ENCODE measurements at regions not wholly inside any gene's neighbourhood (a gene's known extent, or its start where the extent isn't known, plus 50 kb on each side); places are given as distances from the start of the nearest gene placed in this dataset.

- DNase-seq (ENCODE audit: low spot score), result no peak
Observed at GRCh38 chrY:15404551-15404950, 880.2 kb downstream of the NLGN4Y start.

- no peak for DNase-seq (ENCODE audit: low spot score)
Observed at GRCh38 chrY:15415165-15415564, 890.8 kb downstream of the NLGN4Y start.

GRCh38 chrY:15418613-15419012 is 894.3 kb downstream of the NLGN4Y start:
- DNase-seq (ENCODE audit: low spot score), result no peak

DNA sequence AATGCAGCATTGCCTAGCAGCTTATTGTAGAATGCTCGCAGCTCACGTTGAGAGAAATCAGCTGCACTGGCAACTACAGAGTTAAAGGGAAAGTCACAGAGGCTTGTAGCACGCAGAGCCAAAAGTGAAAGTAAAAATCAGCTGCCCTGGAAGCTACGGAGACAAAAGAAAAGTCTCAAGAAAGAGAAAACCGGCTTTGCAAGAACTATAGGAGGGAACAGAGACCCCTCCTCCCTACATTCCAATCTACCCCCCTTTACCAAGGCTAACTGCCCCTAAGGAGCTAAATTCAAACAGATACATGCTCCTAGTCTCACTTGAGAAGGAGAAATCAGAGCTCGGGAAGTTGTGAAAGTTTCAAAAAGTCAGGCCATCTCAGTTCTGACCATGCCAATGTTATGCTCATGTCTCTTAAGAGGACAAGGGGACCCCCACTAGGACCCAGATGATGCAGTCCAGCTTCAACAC is 900.4 kb downstream of the NLGN4Y start:
- DNase-seq (ENCODE audit: low spot score), result no peak

- no peak for DNase-seq (ENCODE audit: low spot score)
Observed at GRCh38 chrY:15440021-15440695, 915.8 kb downstream of the NLGN4Y start.

DNA sequence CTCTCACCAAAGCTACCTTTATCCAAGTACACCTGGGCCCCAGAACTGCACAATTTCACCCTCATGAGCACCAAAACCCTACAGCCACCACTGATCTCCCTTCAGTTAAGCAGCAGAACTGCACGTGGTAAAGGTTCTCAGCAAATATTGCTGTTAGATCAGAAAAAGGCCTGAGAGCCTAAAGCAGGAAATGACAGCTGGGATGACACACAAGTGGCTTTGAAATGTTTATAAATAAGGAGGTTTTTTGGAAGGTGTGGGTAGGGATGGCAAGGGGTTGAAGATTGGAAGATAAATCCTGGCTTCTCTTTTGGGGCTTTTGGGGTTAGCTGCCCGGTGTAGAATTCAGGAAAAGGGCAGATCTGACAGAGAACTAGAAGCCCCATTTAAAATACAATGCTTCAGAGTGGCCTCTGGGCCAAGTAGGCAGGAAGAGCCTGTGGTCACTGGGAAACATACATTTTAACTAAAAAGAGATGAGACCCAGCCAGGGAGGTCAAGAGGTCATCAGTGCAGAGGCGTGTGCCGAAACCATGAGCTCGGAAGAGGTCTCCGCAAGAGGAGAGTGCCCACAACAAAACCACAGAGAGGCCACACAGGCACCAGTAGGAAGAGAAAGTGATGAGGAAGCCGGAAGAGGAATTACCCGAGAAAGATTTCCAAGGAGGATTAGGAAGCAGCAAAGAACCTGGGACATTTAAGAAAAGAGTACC is 916.5 kb downstream of the NLGN4Y start:
- no peak for DNase-seq (ENCODE audit: low spot score)

- no peak for DNase-seq (ENCODE audit: low spot score)
Observed at GRCh38 chrY:15441878-15442277, 917.5 kb downstream of the NLGN4Y start.

GRCh38 chrY:15445871-15446270 is 921.5 kb downstream of the NLGN4Y start:
- DNase-seq (ENCODE audit: low spot score), result no peak

DNA sequence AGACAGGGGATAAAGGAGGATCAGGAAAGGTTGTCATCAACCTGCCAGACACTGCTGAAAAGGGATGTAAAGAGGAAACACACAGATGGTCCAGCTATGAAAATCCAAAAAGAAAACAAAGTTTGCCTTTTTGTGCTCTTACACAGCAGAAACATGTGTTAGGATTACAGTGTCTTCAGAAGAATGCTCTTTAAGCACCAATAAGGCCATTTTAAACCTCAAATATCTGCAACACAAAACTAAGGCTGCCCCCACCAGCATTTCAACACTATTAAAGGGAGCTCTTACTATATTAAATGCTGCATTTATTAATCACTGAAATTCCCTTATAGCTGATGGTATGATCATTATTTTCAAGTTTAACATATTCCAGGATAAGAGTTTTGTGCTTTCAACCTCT is 922.5 kb downstream of the NLGN4Y start:
- no peak for DNase-seq (ENCODE audit: low spot score)

DNA sequence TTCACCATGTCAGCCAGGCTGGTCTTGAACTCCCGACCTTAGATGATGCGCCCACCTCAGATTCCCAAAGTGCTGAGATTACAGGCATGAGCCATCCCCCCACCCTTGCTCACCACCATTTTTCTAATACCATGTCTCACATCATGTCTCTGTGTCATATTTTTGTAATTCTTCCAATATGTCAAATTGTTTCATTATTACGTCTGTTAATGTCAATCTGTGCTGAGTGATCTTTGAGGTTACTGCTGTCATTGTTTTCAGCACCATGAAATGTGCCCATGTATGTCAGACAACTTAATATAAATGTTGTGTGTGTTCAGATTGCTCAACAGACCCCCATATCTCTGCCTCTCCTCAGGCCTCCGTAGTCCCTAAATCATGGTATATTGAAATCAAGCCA is 923.6 kb downstream of the NLGN4Y start:
- DNase-seq (ENCODE audit: low spot score), result no peak

GRCh38 chrY:15455133-15455937 is 931.0 kb downstream of the NLGN4Y start:
- DNase-seq (ENCODE audit: low spot score), result no peak

DNA sequence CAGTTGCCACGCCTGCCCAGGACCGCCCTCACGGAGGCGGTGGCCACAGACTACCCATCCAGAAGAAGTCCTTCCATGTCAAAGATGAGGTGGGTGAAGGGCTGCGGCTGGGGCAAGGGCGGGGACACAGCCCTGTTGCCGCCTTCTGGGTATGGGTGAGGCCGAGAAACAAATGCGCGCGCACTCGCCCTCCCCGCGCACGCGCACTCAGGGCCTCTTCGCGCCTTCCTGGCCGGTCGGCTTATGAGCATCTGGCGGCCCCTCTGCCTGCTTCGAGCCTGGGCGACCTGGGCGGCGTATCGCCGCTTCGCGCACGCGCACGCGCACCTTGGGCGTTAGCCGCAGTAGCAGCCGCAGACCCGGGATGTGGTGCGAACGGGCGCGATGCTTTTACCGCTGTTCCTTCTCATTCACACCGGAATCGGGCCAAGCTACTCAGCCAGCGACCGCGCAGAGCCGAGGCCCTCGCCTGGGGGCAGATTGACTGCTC is 931.7 kb downstream of the NLGN4Y start:
- DNase-seq (ENCODE audit: low spot score), result no peak

DNA sequence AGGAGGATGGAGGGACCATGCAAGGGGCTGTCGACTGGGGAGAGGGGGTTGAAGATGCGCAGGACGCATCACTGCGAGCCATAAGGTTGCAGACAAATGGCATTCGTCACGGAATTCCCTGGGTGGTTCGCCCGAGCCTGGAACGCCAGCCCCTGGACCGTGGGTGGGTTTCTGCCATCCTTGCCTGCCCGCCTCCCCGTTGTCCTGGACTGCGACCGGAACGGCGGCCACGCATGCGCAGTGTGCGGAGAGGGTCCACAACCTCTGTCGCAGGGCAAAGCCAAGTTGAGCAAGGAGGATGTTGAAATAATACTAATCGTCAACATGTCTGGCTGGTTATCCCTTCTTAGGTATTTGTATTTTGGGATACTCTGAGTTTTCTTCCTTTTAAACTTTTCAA is 932.2 kb downstream of the NLGN4Y start:
- no peak for DNase-seq (ENCODE audit: low spot score)

GRCh38 chrY:15457682-15458081 is 933.4 kb downstream of the NLGN4Y start:
- DNase-seq (ENCODE audit: low spot score), result no peak

GRCh38 chrY:15458426-15458825 is 934.1 kb downstream of the NLGN4Y start:
- DNase-seq (ENCODE audit: low spot score), result no peak

GRCh38 chrY:15465880-15466279 is 941.6 kb downstream of the NLGN4Y start:
- no peak for DNase-seq (ENCODE audit: low spot score)

GRCh38 chrY:15466891-15467290 is 942.6 kb downstream of the NLGN4Y start:
- DNase-seq (ENCODE audit: low spot score), result no peak

DNA sequence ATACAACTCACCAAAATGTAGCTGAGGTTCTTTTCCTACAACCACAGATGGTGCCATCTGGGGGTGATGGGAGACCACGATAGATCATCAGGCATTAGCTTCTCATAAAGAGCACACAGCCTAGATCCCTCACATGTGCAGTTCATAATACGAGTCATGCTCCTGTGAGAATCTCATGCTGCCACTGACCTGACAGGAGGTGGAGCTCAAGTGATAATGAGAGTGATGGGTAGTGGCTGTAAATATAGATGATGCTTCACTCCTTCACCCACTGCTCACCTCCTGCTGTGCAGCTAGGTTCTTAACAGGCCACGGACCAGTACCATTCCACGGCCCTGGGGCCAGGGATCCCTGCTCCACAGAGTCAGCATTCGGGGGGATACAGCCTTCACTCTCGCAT is 943.8 kb downstream of the NLGN4Y start:
- no peak for DNase-seq (ENCODE audit: low spot score)

- DNase-seq (ENCODE audit: low spot score), result no peak
Observed at GRCh38 chrY:15471371-15471770, 947.0 kb downstream of the NLGN4Y start.

- DNase-seq (ENCODE audit: low spot score), result no peak
Observed at GRCh38 chrY:15478348-15478963, 954.1 kb downstream of the NLGN4Y start.

DNA sequence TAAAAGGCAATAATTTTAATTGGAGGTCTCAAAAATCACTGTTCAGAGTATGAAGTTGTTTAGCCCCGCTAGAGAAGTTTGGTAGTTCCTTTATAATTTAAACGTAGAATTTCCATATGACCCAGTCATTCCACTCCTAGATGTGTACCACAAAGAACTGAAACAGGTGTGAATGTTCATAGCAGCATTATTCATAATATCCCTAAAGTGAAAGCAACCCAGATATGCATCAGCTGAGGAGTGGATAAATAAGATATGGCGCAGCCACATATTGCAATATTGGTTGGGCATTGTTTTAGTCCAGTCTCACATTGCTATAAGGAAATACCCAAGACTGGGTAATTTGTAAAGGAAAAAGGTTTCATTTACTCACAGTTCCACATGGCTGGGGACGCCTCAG is 976.2 kb downstream of the NLGN4Y start:
- no peak for DNase-seq (ENCODE audit: low spot score)

DNA sequence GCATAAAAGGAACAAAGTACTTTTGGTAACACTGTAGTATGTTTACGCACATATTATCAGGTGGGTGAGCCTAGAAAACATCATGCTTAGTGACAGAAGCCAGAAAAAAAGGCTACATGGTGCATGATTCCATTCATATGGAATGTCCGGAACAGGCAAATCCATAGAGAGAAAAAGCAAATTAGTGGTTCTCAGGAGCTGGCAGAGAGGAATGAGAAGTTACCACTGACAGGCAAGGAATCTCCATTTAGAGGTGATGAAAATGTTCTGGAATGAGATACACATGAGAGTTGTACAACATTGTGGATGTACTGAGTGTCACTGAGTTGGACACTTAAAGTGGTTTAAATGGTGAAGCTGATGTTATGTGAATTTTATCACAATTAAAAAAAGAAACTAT is 976.9 kb downstream of the NLGN4Y start:
- no peak for DNase-seq (ENCODE audit: low spot score)
